GM19468 (cell line): ENCODE measurements at regions not wholly inside any gene's neighbourhood (a gene's known extent, or its start where the extent isn't known, plus 50 kb on each side); places are given as distances from the start of the nearest gene placed in this dataset.
"Not testable (repeated sequence)": the region's sequence is repeated elsewhere in the genome, so short reads cannot be mapped to it uniquely, and the experiment has no call there.

Experiments used
- ATAC-seq: cut with Tn5 transposase; IDR thresholded peaks from one replicate; pipeline ENCODE4 v1.9.1; 2021; ENCODE audit warnings: mild to moderate bottlenecking, moderate library complexity, moderate number of reproducible peaks; ENCODE audit not compliant: unreplicated experiment; ENCODE audit errors: extremely low read depth

DNA sequence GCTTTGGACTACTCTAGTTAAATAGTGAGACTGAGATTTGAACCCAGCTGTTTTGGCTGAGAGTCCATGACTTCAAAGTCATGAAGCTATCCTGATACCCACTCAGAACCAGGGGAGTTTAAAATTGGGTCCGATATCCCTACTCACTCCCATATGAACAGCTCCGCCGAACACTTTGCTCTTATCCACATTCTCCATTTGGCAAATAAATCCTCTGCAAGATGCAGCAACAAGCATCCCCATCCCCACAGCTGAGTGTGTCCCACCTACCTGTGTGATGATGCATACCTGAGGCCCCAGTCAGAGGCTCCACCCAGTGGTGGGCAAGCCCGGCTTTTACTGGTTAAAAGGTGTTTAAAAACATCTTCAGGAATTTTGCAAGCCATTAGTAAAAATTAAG lies 108.3 kb upstream of the SLC24A3 start:
- ATAC-seq: no peak

DNA sequence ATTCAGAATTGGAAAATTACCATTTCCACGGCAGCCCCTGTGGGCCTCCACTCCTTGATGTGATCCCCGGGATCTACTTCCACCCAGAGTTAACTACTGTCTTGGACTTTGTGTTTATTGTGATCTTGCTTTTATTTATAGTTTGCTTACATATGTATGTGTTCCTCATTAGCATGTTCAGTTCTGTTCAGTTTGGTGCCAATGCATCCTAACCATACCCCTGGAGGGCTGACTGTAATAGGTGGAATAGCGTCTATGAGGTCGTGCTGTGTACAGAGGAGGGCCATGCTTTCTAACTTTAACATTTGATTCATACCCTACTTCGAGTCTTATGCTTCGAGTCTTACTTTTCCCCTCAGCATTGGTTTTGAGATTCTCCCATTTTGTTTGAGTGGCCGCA lies 104.3 kb upstream of the SLC24A3 start:
- no peak for ATAC-seq

DNA sequence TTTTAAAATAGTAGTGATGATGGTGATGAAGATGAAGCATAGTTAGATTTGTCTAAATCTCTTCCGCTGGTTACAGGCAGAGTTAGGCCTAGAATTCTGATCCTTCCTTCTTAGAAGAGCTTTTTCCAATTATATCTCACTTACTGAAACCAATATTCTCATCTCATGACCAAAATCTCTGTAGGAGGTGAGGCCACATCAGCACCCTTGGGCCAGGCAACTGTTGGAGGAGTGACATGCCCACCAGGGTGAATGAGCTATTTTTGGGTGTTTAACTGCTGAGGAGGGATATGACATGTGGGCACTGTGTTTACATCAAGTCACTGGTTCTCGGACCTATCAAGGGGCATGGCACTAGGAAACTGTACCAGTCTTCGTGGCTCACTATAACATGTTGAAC lies 102.2 kb upstream of the SLC24A3 start:
- no peak for ATAC-seq

DNA sequence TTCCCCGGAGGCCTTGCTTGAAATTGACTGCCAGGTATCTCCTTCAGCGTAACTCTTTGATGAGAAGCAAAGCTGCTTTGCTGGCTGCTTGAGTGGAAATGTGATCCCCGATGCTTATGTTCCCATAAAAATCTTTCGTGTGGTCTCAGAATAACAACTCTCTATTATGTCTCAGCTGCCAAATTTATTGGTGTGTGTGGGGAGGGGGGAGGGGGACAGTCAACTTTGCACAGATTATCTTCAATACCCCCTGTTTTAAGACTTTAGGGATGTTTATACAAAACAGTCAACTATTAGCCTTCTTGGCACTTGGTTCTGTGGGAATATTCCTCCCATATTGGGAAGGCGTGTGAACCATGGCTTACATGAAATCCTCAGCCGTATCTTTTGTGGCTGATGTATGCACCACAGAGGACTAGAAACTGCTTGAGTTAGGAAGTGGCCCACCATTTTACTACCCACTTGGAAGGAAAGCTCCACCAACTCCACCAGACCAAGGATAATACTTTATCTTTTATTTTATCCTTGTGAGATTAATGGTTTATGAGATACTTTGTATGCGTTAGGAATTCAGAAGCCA lies 101.5 kb upstream of the SLC24A3 start:
- no peak for ATAC-seq

DNA sequence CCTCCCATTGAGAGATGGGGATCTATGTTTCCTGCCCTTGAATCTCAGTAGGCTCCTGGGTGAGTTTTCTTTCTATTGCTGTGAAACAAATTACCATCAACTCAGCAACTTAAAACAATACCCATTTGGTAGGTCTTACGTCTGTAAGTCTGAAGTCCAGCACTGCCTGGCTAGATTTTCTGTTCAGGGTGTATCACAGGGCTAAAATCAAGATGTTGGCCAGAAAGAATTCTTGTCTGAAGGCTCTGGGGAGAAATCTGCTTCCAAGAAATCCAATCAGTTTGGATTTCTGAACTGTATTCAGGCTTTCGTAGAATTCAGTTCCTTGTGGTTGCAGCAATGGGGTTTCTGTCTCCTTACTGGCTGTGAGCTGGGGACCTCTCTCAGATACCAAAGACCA lies 99.6 kb upstream of the SLC24A3 start:
- ATAC-seq: no peak

DNA sequence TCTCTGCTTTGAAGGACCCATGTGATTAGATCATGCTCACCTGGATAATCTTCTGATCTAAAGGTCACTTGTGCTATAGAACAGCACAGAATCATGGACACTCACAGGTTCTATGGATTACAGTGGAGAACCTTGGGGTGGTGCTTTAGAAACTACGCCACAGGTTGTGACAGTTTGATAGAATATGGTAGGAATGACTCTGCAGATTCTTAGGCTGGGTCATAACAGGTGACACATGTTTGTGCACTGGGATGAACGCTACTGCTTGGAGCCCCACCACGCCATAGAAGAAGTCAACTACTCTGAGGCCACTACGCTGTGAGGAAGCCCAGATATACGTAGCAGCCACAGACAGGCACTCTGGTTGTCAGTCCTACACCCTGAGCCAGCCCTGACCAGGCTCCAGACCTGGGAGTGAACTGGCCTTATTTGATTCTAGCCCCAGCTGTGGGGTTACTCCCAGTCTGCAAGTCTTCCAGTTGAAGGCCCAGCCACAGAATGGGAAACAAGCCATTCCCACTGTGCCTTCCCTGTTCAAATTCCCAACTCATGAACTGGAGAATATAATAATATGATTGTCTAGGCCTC lies 99.0 kb upstream of the SLC24A3 start:
- no peak for ATAC-seq

DNA sequence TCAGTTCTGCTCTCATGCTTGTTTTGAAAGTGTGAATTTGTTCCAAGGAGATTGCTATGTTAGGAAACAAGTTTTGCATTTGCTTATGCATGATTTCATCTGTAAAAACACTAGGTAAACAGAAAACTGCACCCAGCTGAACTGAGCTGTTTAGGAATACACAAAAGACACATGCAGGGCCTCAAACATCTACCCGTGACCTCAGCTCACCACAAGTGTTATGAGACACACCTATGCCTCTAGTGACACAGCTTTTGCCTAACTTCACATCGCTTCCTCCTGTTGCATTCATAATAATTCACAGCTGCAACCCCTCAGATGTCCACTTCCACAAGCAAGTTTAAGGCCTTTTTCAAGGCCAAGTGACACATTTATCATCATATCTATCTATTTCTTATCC lies 98.0 kb upstream of the SLC24A3 start:
- no peak for ATAC-seq

DNA sequence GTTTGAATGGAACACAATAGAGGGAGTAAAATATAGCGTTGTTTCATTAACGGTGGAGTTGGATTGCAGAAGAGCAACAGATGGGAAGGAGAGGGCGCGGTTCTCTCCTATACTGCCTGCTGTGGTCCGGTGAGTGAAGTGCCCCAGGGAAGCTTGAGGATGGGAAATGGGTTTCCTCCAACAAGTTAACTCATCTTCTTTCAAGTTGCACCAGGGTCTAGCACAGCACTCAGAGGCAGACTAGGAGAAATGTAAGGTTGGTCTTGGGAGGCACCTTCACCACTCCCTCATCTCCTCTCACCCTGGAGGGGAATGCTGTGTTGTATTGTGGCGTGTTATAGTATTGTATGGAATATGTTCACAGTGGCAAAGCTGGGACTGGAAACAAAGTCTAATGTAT lies 96.9 kb upstream of the SLC24A3 start:
- no peak for ATAC-seq

DNA sequence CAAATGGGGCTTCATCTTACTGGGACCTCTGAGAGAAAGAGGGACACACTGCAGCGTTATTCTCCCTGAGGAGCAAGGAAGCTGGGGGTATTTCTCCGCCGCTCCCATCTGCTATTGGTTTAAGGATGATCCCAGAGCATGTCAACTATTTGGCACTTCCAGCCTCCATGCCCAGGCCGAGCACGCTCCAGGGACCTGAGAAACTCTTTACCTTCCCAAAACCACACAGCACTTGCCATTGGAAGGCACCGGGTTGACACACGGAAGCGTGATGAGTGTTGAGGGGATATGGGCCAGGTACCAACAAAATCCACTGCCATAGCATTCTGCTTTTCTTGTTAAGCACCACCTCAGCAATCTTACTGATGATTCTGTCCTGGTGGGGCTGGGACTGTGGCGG lies 92.4 kb upstream of the SLC24A3 start:
- ATAC-seq: no peak

DNA sequence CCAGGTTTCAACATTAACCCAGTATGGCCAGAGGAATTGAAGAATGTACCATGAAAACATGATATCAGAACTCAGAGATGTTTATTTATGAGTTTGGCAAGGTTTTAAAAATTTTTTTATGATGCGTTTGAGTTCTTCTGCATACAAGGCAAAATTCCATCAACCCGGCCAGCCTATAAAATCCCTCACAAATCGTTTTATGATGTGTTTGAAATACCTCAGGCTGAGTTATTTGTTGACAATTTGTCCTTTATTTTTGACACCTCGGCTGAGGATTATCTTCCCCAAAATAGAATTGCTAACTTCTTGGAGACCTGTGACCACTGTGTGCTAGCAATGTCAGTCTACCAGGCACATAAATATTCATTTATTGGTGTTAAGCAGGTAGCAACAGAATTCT lies 91.9 kb upstream of the SLC24A3 start:
- ATAC-seq: no peak

DNA sequence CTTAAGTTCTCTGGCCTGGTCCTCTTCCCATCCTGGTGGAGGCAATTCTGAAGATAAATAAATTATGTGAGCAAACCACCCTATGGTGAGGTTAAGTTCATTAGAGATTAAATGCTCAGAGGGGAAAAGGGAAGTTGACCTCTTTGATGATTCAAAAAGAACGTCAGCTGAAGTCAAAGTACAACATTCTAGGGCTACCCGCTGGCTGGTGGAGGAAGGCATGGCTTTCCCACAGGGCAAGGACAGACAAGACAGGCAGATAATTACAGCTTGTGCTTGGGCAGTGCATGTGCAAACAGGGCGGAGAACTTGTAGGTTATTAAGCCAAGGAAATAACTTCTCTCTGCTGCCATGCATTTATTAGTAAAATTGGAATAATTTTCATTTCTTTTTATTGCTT lies 91.0 kb upstream of the SLC24A3 start:
- ATAC-seq: no peak

DNA sequence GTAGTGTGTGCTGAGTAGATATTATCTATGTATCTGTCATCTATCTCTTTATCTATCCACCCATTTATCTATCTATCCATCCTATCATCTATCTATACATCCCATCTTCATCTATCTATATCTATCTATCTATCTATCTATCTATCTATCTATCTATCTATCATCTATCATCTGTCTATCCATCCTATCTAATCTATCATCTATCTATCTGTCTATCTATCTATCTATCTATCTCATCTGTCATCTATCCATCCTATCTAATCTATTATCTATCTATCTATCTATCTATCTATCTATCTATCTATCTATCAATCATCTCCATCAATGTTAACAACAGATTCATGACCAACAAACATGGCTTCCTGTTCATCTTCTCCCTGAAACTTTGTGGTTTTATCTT lies 90.5 kb upstream of the SLC24A3 start:
- ATAC-seq: no peak

DNA sequence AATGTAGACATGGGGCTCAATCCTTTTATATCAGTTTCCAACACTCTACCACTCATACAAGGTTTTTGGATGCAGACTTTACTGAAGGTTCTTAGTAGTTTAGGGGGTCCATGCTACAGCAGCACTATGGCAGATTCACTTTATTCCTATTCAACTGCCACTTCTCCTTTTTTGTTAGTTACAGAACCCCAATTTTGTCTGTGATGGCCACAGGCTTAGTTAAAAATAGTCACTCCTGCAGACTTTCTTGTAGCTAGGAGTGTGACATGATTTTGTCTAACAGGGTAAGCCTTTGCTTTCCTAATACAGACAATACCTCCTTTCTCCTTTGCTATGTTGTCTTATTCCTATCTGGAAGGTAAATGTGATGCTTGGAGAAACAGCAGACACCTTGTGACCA lies 90.0 kb upstream of the SLC24A3 start:
- ATAC-seq: no peak

DNA sequence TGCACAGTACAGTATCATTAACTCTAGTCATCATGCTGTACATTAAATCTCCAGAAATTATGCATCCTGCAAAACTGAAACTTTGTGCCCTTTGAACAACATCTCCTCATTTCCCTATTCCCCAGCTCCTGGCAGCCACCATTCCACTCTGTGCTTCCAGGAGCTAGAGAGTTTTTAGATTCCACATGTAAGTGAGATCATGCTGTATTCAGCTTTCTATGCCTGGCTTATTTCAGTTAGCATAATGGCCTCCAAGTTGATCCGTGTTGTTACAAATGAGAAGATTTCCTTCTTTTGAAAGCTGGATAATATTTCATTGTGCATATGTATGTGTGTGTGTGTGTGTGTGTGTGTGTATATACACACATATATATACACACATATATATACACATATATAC lies 86.9 kb upstream of the SLC24A3 start:
- no peak for ATAC-seq

DNA sequence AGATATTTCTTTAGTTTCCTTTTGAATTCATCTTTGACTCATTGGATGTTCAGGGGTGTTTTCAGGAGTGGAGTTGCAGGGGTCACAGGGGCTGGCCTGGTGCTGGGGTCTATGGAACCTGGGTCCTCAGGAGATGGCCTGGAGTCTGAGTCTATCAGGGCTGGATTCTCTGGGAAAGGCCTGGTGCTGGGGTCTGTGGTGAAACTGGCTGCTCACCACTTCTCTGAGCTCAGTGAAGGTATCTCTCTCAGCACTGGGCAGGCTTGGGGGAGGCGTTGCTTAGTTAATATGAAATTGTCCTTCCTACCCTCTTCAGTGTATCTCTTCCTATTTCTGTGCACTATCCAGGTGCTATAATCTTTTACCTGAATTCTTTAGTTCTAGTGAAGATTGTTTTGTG lies 83.1 kb upstream of the SLC24A3 start:
- no peak for ATAC-seq

DNA sequence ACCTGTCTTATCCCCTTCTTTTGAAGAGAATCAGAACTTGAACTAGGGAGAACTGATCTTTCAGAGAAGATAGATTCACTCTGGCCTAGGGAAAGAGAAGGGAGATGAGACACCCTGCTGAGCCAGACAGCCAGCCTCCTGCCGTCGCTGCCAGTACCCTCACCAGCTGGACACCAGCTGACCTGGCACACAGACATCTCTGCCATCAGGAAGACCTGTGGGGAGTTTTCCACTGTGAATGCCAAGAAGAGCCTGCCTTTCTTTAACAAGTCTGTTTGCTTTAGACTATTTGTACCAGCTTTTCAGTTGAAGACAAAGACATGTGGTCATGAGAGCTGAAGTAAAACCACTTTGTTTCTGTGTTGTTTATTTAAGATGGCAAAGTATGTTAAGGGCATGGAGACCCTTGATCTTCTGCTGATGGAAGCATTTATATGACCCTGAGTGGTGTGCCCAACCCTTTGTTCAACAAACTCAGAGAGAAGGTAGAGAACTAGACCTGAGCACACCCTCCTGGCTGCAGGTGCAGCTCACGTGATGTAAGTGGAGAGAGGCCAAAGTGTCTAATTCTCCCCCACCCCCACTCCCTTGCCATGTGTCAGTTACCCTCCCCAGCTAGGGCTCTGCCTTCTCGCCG lies 82.3 kb upstream of the SLC24A3 start:
- no peak for ATAC-seq

DNA sequence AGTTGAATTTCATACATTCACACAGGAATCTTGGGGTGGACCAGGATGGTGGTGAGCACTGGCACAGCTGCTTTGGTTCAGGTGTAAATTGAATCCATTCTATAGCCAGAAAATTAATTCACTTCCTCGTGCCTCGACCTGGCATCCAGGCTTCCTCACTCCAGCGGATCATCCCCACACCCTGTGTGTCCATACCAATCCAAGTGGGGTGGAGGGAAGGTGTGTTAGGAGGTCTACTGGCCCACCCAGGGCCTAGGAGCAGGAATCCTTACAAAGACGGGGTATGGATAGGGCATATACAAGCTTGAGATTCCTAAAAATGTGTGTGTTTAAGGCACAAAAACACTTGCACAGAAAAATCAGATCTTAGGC lies 81.8 kb upstream of the SLC24A3 start:
- no peak for ATAC-seq

DNA sequence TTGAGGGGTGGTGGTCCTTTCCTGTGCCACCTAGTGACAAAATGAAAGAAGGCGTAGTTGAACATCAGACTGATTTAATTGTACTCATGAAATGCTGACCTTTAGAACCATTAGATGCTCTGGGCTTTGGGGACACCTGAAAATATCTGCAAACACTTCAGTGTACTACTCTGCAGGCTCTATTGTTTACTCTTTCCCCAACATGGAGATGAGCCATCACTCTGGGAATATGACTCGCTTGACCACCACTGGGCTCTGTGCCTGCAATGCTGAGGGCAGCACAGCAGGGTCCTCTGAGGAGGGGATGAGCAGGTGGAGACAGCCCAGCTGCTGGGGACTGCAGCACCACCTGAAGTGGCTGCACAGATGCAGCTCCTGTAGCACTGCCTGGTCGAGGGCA lies 74.8 kb upstream of the SLC24A3 start:
- ATAC-seq: no peak

DNA sequence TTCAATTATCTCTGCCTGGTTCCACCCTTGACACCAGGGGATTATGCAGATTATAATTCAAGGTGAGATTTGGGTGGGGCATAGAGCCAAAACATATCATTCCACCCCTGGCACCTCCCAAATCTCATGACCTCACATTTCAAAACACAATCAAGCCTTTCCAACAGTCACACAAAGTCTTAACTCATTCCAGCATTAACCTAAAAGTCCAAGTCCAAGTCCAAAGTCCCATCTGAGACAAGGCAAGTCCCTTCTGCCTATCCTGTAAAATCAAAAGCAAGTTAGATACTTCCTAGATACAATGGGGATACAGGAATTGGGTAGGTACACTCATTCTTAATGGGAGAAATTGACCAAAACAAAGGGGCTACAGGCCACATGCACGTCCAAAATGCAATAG lies 73.7 kb upstream of the SLC24A3 start:
- ATAC-seq: no peak

DNA sequence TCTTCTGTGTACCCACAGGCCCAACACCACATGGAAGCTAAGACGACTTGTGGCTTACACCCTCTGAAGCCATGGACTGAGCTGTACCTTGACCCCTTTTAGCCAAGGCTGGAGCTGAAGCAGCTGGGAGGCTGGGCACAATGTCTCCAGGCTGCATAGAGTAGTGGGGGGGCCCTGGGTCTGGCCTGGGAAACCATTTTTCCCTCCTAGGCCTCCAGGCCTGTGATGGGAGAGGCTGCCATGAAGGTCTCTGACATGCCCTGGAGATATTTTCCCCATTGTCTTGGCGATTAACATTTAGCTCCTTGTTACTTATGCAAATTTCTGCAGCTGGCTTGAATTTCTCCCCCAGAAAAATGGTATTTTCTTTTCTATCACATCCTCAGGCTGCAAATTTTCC lies 72.9 kb upstream of the SLC24A3 start:
- ATAC-seq: not testable (repeated sequence)

DNA sequence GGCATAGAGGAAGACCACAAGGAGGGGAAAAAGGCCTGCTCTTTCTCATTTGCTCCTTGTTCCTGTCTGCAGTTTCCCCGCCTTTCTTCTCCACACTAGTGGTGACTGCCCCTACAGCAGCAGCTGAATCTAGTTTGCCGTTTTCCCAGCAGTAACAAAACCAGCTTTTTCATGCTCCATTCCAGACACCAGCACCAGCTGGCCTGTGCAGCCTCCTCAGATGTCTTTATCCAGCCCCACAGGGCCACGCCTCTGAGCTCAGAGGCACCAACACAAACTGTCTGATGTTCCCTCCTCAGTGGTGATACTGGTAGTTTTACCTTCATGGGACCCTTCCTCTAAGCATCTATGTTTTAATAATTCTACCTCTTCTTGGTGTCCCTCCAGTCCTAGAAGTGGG lies 70.4 kb upstream of the SLC24A3 start:
- no peak for ATAC-seq

DNA sequence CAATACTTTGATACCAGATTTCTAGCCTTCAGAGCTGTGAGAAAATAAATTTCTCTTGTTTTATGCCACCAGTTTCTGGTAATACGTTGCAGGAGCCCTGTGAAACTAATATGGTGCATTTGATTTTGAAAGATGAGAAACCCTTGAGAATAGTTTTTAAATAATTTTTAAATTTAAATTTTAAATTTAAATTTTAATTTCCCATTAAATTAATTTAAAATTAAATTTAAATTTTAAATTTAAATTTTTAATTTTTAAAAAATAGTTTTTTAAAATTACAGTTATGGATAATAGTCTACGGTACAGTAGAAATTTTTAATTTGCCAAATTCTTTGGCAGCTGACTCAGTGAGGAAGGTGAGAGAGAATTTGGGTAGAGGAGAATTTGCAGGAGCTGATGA lies 68.6 kb upstream of the SLC24A3 start:
- ATAC-seq: no peak
